ENCODE measurements at regions not wholly inside any gene's neighbourhood (a gene's known extent, or its start where the extent isn't known, plus 50 kb on each side); places are given as distances from the start of the nearest gene placed in this dataset.
"Not testable (repeated sequence)": the region's sequence is repeated elsewhere in the genome, so short reads cannot be mapped to it uniquely, and the experiment has no call there.

- no peak for DNase-seq
These were observed 51.8 kb upstream of the PMAIP1 start for GRCh38 chr18:59848002-59848401.

GRCh38 chr18:59847491-59847846 is 52.3 kb upstream of the PMAIP1 start:
- not testable (repeated sequence) for DNase-seq

- DNase-seq: peak; percentile 3
These were observed 52.8 kb upstream of the PMAIP1 start for GRCh38 chr18:59846814-59847490.

- no peak for DNase-seq
These were observed 56.8 kb upstream of the PMAIP1 start for GRCh38 chr18:59842947-59843346.

- DNase-seq: no peak
These were observed 59.7 kb upstream of the PMAIP1 start for GRCh38 chr18:59839931-59840685.

GRCh38 chr18:59839246-59839645 is 60.5 kb upstream of the PMAIP1 start:
- no peak for DNase-seq

- peak; percentile 12 for DNase-seq
These were observed 62.2 kb upstream of the PMAIP1 start for GRCh38 chr18:59837586-59837985.

- DNase-seq: no peak
These were observed 64.0 kb upstream of the PMAIP1 start for GRCh38 chr18:59835605-59836379.

GRCh38 chr18:59834267-59834666 is 65.5 kb upstream of the PMAIP1 start:
- peak; percentile 3 for DNase-seq

GRCh38 chr18:59833785-59834184 is 66.0 kb upstream of the PMAIP1 start:
- no peak for DNase-seq

GRCh38 chr18:59823596-59824195 is 76.1 kb upstream of the PMAIP1 start:
- peak; percentile 4 for DNase-seq

- no peak for DNase-seq
These were observed 76.9 kb upstream of the PMAIP1 start for GRCh38 chr18:59822612-59823550.

GRCh38 chr18:59821983-59822382 is 77.8 kb upstream of the PMAIP1 start:
- DNase-seq: no peak

- DNase-seq: no peak
These were observed 79.1 kb upstream of the PMAIP1 start for GRCh38 chr18:59820663-59821062.

GRCh38 chr18:59818769-59819168 is 81.0 kb upstream of the PMAIP1 start:
- no peak for DNase-seq

GRCh38 chr18:59814891-59815290 is 84.9 kb upstream of the PMAIP1 start:
- no peak for DNase-seq

- no peak for DNase-seq
These were observed 85.9 kb upstream of the PMAIP1 start for GRCh38 chr18:59813942-59814341.

- DNase-seq: no peak
These were observed 88.9 kb upstream of the PMAIP1 start for GRCh38 chr18:59810735-59811520.

- no peak for DNase-seq
These were observed 89.6 kb upstream of the PMAIP1 start for GRCh38 chr18:59810183-59810582.

- no peak for DNase-seq
These were observed 97.8 kb upstream of the PMAIP1 start for GRCh38 chr18:59802031-59802430.

GRCh38 chr18:59801576-59801975 is 98.2 kb upstream of the PMAIP1 start:
- no peak for DNase-seq
